Liver (tissue), 8 donors: ENCODE measurements at regions not wholly inside any gene's neighbourhood (a gene's known extent, or its start where the extent isn't known, plus 50 kb on each side); places are given as distances from the start of the nearest gene placed in this dataset.

Experiments
- DNase-seq: peaks from one replicate; pipeline ENCODE4 v3.0.0-alpha.2; 2017; ENCODE audit warnings: low spot score
- H3K27ac ChIP-seq, 2 donors: one replicate each; pipeline ENCODE4 v1.7.0; 2013; ENCODE audit warnings: inconsistent platforms in 2 of 2, low read length in 2 of 2, control low read depth in 1 of 2, low read depth in 1 of 2, mild to moderate bottlenecking in 1 of 2
- H3K27me3 ChIP-seq, 4 donors: one replicate each; pipeline versions ENCODE4 v1.6.1 to v1.7.0; 2013; ENCODE audit warnings: low read length in 3 of 4, inconsistent platforms in 1 of 4, mild to moderate bottlenecking in 1 of 4, moderate library complexity in 1 of 4; ENCODE audit not compliant: control insufficient read depth in 4 of 4, insufficient read depth in 4 of 4
- H3K36me3 ChIP-seq, 4 donors: one replicate each; pipeline versions ENCODE4 v1.6.1 to v1.7.0; 2013; ENCODE audit warnings: low read length in 3 of 4, mild to moderate bottlenecking in 3 of 4, low read depth in 1 of 4, moderate library complexity in 1 of 4; ENCODE audit not compliant: control insufficient read depth in 4 of 4, insufficient read depth in 3 of 4
- H3K4me1 ChIP-seq, 4 donors: one replicate each; pipeline versions ENCODE4 v1.6.1 to v1.7.0; 2013; ENCODE audit warnings: low read length in 3 of 4, mild to moderate bottlenecking in 3 of 4, moderate library complexity in 1 of 4; ENCODE audit not compliant: control insufficient read depth in 4 of 4, insufficient read depth in 4 of 4
- H3K4me3 ChIP-seq, 3 donors: one replicate each; pipeline versions ENCODE4 v1.6.1 to v1.7.0; 2013; ENCODE audit warnings: low read length in 3 of 3, control low read depth in 1 of 3, low read depth in 1 of 3, mild to moderate bottlenecking in 1 of 3
- H3K9ac ChIP-seq, 2 donors: one replicate each; pipeline ENCODE4 v1.7.0; 2013; ENCODE audit warnings: low read length in 2 of 2, mild to moderate bottlenecking in 2 of 2, moderate library complexity in 2 of 2, control low read depth in 1 of 2, low read depth in 1 of 2
- H3K9me3 ChIP-seq, 4 donors: one replicate each; pipeline versions ENCODE4 v1.6.1 to v1.7.0; 2013; ENCODE audit warnings: low read length in 3 of 4; ENCODE audit not compliant: control insufficient read depth in 4 of 4
- CTCF ChIP-seq: fragments of 150-350 bp; IDR thresholded peaks from 2 replicates; pipeline ENCODE4 v1.5.1; 2017; ENCODE audit warnings: improper control_type of control experiment, low read depth, low read length; ENCODE audit not compliant: missing input control
- EGR1 ChIP-seq, 2 donors: IDR thresholded peaks; 2 replicates each; pipeline ENCODE4 v1.6.1; 2016 to 2018; ENCODE audit warnings: antibody characterized with exemption in 2 of 2, low read depth in 2 of 2
- FOXA2 ChIP-seq: IDR thresholded peaks from 2 replicates; pipeline ENCODE4 v1.6.1; 2016; ENCODE audit warnings: antibody characterized with exemption
- GABPA ChIP-seq, 2 donors: IDR thresholded peaks in 1 of 2; conservative IDR thresholded peaks in 1 of 2; 2 replicates each; pipeline ENCODE4 v1.6.1; 2016; ENCODE audit warnings: antibody characterized with exemption in 2 of 2, mild to moderate bottlenecking in 1 of 2, moderate library complexity in 1 of 2
- HNF4A ChIP-seq, 2 donors: conservative IDR thresholded peaks; 2 replicates each; pipeline ENCODE4 v1.6.1; 2016; ENCODE audit warnings: antibody characterized with exemption in 2 of 2, mild to moderate bottlenecking in 2 of 2
- HNF4G ChIP-seq: IDR thresholded peaks from 2 replicates; pipeline ENCODE4 v1.6.1; 2016; ENCODE audit warnings: antibody characterized with exemption
- JUND ChIP-seq, 2 donors: IDR thresholded peaks; 2 replicates each; pipeline ENCODE4 v1.6.1; 2016; ENCODE audit warnings: antibody characterized with exemption in 2 of 2
- NR2F2 ChIP-seq: IDR thresholded peaks from 2 replicates; pipeline ENCODE4 v1.6.1; 2016; ENCODE audit warnings: antibody characterized with exemption
- RAD21 ChIP-seq, 2 donors: IDR thresholded peaks; 2 replicates each; pipeline ENCODE4 v1.6.1; 2016; ENCODE audit warnings: antibody characterized with exemption in 2 of 2, mild to moderate bottlenecking in 2 of 2
- RXRA ChIP-seq, 2 donors: IDR thresholded peaks; 2 replicates each; pipeline ENCODE4 v1.6.1; 2017 to 2018; ENCODE audit warnings: antibody characterized with exemption in 2 of 2, mild to moderate bottlenecking in 1 of 2
- SP1 ChIP-seq: IDR thresholded peaks from 2 replicates; pipeline ENCODE4 v1.6.1; 2018; ENCODE audit warnings: antibody characterized with exemption, mild to moderate bottlenecking
- TAF1 ChIP-seq: conservative IDR thresholded peaks from 2 replicates; pipeline ENCODE4 v1.6.1; 2016; ENCODE audit warnings: antibody characterized with exemption, mild to moderate bottlenecking
- YY1 ChIP-seq: IDR thresholded peaks from 2 replicates; pipeline ENCODE4 v1.6.1; 2016; ENCODE audit warnings: antibody characterized with exemption, mild to moderate bottlenecking
- WGBS: extraction: QIAGEN DNeasy Blood & Tissue Kit; methylation state at CpG from one replicate; pipeline ENCODE4 v1.1.7; 2013; 5-methylcytosine and 5-hydroxymethylcytosine counted together
- TF ChIP-seq, protein P1 (sequence below): IDR thresholded peaks from 2 replicates; pipeline ENCODE4 v1.6.1; 2016; ENCODE audit warnings: antibody characterized with exemption
- TF ChIP-seq, protein P2 (sequence below): IDR thresholded peaks from 2 replicates; pipeline ENCODE4 v1.6.1; 2016; ENCODE audit warnings: antibody characterized with exemption
- TF ChIP-seq, protein P3 (sequence below): IDR thresholded peaks from 2 replicates; pipeline ENCODE4 v1.6.1; 2016; ENCODE audit warnings: antibody characterized with exemption, mild to moderate bottlenecking
- donor health status: healthy.
- donor health status: healthy.
- donor health status: healthy.
- donor health status: healthy.
- donor health status: healthy.

DNA sequence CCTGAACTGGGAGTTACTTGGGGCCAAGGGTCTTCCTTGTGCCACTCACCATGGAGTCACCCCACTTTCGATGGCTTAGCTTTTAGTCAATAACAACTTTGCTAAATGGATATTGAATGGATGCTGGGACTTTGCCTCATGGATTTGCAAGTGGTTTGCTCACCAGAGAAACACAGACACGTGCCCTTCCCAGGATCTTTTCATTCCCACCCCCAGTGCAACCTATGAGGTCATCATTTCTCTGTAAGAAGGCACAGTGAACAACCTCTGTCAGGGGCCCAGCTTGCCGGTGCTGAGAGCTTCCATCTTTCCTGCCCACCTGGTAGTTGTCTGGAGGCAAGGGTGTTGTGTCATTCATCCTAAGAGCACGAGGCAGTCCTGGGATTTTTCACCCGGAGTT is 256.8 kb upstream of the PMEPA1 start:
- no peak overlapping the region for H3K27ac ChIP-seq

DNA sequence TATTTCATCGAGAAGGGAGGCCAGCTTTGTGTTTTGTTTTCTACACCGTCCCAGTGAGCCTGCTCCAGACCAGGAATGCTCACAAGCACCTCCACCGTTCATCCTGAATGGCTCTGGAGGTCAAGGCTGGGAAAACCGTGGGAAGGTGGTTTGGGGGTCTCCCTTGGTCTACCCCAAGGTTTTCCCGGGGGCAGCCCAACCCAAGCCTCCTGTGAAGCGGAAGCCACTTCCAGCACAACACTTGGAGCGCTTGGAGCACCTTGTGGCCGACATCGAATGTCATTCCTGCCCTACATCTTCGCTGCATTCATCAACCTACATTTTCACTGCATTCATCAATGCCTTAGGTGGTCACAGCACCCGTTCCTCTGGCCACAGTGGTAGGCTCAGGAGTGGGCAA is 255.6 kb upstream of the PMEPA1 start:
- H3K4me1 ChIP-seq: no peaks in the 10 kb centered on the region
- no peak overlapping the region for H3K9ac ChIP-seq
- H3K9me3 ChIP-seq: peaks cover 0 to 3% (median 0%) of the 10 kb centered on the region in 4 donors
- no peak for TF ChIP-seq FOXA2
- TF ChIP-seq CTCF: no peak
- no peak for TF ChIP-seq SP1
- no peak for TF ChIP-seq EGR1 (IDR thresholded peaks at IDR 0.05; ENCODE audit: low read depth in 2 of 2)
- no peak for TF ChIP-seq GABPA (IDR thresholded peaks at IDR 0.05 in 1 of 2, conservative IDR thresholded peaks at IDR 0.05 in 1 of 2)
- no peak for TF ChIP-seq JUND (IDR thresholded peaks at IDR 0.05)
- TF ChIP-seq RXRA (IDR thresholded peaks at IDR 0.05): no peak
- H3K4me3 ChIP-seq: no peak overlapping the region
- WGBS: 78% methylated on average over 11 of the region's 11 CpGs
- H3K27ac ChIP-seq: no peak overlapping the region
- no peaks in the 10 kb centered on the region for H3K36me3 ChIP-seq
- DNase-seq: no peak
- no peaks in the 10 kb centered on the region for H3K27me3 ChIP-seq

More for the DNA sequence above, 256.8 kb upstream of the PMEPA1 start:
- H3K4me1 ChIP-seq: no peaks in the 10 kb centered on the region
- H3K9me3 ChIP-seq: peaks cover 0 to 3% (median 0%) of the 10 kb centered on the region in 4 donors
- H3K36me3 ChIP-seq: no peaks in the 10 kb centered on the region
- no peaks in the 10 kb centered on the region for H3K27me3 ChIP-seq
- 66% methylated on average over 5 of the region's 5 CpGs for WGBS
- DNase-seq: no peak
- no peak overlapping the region for H3K9ac ChIP-seq
- TF ChIP-seq RAD21 (IDR thresholded peaks at IDR 0.05) (no peak), JUND (IDR thresholded peaks at IDR 0.05) (no peak), EGR1 (IDR thresholded peaks at IDR 0.05; ENCODE audit: low read depth in 2 of 2) (no peak)
- TF ChIP-seq, protein P1, sequence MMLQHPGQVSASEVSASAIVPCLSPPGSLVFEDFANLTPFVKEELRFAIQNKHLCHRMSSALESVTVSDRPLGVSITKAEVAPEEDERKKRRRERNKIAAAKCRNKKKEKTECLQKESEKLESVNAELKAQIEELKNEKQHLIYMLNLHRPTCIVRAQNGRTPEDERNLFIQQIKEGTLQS: no peak
- no peak overlapping the region for H3K4me3 ChIP-seq

- 85% methylated on average over 15 of the region's 15 CpGs for WGBS
- Histone ChIP-seq H3K4me3 (no peak overlapping the region), H3K27me3 (no peaks in the 10 kb centered on the region), H3K36me3 (no peaks in the 10 kb centered on the region), H3K9ac (no peak overlapping the region), H3K4me1 (peaks cover 0 to 6% (median 3%) of the 10 kb centered on the region in 4 donors), H3K9me3 (no peaks in the 10 kb centered on the region), H3K27ac (no peak overlapping the region)
- TF ChIP-seq, protein P2, sequence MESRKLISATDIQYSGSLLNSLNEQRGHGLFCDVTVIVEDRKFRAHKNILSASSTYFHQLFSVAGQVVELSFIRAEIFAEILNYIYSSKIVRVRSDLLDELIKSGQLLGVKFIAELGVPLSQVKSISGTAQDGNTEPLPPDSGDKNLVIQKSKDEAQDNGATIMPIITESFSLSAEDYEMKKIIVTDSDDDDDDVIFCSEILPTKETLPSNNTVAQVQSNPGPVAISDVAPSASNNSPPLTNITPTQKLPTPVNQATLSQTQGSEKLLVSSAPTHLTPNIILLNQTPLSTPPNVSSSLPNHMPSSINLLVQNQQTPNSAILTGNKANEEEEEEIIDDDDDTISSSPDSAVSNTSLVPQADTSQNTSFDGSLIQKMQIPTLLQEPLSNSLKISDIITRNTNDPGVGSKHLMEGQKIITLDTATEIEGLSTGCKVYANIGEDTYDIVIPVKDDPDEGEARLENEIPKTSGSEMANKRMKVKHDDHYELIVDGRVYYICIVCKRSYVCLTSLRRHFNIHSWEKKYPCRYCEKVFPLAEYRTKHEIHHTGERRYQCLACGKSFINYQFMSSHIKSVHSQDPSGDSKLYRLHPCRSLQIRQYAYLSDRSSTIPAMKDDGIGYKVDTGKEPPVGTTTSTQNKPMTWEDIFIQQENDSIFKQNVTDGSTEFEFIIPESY: no peak
- TF ChIP-seq NR2F2 (no peak), JUND (IDR thresholded peaks at IDR 0.05) (no peak), HNF4A (conservative IDR thresholded peaks at IDR 0.05) (no peak), TAF1 (no peak), HNF4G (no peak), CTCF (no peak), FOXA2 (no peak), YY1 (no peak), RAD21 (IDR thresholded peaks at IDR 0.05) (no peak), EGR1 (IDR thresholded peaks at IDR 0.05; ENCODE audit: low read depth in 2 of 2) (no peak)
- TF ChIP-seq, protein P1: no peak
- TF ChIP-seq, protein P3, sequence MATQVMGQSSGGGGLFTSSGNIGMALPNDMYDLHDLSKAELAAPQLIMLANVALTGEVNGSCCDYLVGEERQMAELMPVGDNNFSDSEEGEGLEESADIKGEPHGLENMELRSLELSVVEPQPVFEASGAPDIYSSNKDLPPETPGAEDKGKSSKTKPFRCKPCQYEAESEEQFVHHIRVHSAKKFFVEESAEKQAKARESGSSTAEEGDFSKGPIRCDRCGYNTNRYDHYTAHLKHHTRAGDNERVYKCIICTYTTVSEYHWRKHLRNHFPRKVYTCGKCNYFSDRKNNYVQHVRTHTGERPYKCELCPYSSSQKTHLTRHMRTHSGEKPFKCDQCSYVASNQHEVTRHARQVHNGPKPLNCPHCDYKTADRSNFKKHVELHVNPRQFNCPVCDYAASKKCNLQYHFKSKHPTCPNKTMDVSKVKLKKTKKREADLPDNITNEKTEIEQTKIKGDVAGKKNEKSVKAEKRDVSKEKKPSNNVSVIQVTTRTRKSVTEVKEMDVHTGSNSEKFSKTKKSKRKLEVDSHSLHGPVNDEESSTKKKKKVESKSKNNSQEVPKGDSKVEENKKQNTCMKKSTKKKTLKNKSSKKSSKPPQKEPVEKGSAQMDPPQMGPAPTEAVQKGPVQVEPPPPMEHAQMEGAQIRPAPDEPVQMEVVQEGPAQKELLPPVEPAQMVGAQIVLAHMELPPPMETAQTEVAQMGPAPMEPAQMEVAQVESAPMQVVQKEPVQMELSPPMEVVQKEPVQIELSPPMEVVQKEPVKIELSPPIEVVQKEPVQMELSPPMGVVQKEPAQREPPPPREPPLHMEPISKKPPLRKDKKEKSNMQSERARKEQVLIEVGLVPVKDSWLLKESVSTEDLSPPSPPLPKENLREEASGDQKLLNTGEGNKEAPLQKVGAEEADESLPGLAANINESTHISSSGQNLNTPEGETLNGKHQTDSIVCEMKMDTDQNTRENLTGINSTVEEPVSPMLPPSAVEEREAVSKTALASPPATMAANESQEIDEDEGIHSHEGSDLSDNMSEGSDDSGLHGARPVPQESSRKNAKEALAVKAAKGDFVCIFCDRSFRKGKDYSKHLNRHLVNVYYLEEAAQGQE: no peak
- DNase-seq: no peak
Measured at GRCh38 chr20:57964011-57964862, 254.4 kb upstream of the PMEPA1 start.
